CD4-positive, alpha-beta T cell treated with Interleukin-4 for 4 hours (primary cell): ENCODE measurements at regions not wholly inside any gene's neighbourhood (a gene's known extent, or its start where the extent isn't known, plus 50 kb on each side); places are given as distances from the start of the nearest gene placed in this dataset.

Source experiments
- DNase-seq: peaks from one replicate; pipeline ENCODE4 v3.0.0-alpha.2; 2020

DNA sequence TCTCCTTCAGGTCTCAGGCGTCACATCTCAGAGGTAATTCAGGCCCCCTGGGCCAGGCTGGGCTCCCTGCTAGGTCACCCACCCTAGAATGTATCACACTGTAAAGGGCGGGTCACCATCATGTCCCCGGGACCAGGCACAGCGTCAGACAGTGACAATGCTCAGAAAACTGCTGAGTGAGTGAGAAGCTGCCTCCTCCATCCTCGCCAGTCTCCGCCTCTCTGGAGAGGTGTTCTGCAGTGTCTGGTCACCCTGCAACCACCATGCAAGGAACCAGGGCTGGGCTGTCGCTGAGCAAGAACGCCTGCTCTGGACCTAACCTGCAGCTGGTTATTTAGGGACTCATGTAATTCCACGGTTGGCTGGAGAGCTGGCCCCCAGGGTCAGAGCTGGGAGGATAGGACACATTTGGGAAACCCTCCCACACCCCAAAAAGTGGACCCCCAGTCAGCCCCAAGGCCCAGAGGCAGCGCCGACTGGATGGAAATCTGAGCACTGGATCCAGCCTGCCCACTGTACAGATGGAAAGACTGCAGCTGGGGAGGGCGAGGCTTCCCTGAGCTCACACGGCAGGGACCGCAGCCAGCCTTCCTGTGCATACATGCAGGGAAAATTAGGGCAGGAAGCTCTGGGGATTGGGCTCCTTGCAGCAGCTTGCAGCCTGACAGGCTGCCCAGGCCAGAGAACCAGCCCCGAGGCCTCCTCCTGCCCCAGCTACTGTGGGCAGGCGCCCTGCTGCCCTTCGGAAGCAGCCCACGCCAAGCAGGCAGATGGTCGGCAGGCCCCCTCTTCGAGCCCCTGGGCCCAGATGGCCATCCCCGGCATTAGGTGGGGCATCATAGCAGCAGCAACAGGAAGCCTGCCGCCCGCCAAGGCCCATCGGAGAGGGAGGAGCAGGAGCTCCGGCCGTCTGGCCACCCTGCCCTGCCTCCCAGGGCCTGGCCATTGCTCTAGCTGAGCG is 105.4 kb upstream of the ZMIZ1 start:
- no peak for DNase-seq

DNA sequence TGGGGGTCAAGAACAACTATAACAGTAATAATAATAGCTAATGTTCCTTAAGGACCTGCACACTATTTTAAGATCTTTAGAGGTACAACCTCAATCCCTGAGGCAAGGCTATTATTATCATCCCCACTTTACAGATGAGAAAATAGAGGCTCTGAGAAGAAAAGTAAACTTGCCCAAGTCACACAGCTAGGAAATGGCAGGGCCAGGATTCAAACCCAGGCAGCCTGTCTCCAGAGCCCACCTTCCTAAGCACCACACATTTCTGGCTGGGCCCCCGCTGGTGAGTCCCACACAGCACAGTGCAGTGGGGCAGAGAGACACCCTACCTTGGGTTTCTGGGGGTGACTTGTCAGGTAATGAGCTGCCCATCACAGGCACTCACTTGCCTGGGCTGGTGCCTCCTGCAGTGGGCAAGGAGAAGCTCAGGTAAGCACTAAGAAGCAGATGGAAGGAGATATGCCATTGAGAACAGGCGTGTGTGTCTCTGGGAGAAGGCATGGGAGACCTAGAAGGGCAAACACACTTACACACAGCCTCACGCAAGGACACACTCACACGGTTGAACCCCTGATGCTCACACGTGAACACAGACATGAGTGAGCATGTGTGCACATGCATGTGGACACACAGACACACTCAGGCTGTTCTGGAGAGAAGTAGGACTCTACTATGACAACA is 104.4 kb upstream of the ZMIZ1 start:
- no peak for DNase-seq

DNA sequence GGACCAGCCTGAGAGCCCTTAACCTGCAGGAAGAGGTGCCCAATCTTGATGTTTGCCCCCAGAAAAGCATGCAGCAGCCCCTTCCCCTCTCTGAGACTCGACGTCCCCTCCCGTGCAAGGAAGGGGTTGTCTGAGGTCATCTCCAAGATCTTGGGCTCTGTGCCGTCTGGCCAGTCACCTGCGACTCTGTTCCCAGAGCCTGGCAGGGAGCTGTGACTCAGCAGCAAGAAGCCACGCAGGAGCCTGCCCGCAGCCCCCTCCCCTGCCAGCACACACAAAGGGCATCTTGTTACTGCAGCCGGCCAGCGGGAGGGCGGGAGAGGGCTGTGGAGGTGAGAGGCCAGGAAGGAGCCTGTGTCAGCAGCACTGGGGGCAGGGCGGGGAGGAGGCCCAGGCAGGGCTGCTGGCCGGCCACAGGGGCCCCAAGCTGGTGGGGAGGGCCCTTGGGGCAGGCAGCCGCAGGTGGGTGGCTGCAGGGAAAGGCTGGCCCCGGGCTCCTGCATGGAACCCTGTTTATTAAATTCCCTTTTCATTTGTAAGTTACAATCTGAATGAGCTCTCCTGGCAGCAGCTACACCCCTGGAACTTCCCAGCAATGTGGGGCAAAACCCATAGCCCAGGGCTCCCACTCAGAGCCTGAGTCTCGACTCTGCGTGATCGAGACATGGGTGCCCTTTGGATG is 103.7 kb upstream of the ZMIZ1 start:
- no peak for DNase-seq

DNA sequence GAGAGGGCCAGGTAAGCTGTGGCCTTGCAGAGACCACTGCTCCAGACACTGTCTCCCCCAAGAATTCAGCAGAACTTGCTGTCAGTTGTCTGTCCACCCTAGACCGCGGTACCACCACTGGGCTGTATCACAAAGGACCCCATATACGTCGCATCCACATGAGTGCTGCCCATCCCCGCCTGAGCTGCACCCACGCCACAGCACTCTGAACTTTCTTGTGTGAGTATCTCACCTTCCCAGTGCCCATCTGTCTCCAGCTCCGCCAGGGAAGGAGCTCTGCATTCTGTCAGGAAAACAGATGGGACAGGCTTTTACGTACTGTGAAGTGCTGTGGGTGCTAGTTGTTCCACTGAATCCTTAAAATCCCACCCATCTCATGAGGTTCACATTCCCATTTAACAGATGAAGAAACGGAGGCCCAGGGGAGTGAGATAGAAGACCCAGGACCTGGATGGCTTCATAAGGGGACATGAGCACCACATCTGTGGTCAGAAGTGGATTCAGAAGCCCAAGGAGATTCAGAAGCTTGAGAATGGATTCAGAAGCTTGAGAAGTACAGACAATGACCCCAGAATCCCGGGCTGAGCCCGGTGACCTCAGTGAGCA is 102.5 kb upstream of the ZMIZ1 start:
- DNase-seq, result no peak

DNA sequence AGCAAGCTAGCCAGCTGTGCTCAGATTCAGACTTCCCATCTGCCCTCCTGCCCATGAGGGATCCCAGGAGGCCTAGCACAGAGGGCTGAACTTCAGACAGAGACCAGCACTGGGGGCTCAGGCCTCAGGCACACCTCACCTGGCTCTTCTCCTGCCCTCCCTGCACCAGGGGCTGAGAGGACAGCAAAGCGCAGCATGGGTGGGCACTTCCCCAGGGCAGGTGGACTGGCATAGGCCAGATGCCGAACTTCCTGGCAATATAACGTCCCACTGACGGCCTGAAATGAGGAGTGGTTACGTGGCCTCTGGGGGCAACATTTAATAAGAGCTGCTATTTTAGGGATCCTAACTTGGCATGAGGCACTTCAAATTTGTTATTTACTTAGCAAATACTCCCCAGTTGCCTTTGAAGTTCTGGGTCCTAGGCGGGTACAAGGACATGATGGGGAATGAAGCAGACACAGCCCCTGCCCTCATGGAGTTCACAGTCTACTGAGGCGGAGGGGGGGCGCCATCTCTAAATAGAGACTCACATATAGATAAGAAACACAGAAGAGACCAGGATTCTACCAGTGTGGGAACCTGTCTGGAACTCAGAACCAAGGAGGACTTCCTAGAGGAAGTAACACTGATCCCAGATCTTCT is 101.8 kb upstream of the ZMIZ1 start:
- DNase-seq, result no peak

DNA sequence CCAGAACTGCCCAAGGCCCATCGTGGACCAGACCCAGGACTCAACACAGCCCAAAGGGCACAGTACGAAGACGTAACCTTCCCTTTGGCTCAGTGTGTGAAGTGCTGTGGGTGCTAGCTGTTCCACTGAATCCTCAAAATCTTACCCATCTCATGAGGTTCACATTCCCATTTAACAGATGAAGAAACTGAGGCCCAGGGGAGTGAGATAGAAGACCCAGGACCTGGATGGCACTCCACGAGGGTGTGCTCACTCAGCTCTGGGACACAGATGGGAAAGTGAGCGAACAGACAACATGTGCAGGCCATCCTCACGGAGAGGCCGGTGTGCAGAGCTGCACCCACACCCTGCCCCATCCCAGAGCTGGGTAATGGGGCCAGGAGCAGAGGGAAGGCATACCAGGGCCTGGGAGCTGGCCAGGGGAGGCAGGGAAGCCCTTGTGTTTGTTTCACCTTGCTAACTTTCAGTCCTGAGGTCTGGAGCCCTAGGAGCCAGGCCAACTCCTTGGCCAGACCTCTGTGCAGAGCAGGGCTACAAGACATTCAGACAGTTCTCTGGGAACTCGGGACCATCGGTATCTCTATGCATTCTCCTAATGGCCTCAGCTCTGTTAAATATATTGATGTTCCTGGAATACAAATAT is 100.3 kb upstream of the ZMIZ1 start:
- no peak for DNase-seq

DNA sequence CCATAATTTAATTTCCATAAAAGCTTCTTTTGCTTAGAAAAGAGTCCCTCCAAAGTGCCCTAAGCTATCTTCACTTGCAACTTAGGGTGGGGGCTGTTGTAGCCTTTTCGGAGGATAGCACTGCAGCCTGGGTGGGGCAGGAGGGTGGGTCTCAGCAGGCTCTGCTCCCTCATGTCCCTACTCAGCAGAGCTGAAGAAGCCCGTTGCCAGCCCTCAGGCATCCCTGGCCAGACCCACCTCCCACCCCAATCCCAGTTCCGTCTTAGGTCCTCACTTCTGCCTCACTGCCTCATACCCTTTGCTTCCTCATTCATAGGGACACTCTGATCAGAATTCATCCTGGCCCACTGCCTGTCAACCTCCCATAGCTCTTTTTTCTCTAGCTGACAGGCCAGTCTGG is 99.8 kb upstream of the ZMIZ1 start:
- DNase-seq, result no peak

DNA sequence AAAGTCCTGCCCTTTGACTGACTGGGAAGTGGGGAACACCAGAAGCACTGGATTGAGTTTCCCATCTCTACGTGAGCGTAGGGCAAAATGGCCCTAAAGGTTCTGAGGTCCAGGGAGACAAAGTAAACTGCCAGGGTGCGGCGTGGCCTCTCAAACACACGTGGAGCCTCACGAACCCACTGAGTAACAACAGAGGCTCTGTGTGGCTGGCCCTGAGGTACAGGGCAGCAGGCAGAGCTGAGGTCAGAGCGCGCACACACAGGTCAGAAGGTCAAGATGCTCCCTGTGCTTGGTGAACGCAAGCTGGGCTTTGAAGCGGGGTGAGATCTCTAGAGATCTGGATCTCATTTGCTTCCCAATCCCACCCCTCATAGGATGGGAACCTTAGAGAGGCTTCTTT is 99.0 kb upstream of the ZMIZ1 start:
- no peak for DNase-seq

DNA sequence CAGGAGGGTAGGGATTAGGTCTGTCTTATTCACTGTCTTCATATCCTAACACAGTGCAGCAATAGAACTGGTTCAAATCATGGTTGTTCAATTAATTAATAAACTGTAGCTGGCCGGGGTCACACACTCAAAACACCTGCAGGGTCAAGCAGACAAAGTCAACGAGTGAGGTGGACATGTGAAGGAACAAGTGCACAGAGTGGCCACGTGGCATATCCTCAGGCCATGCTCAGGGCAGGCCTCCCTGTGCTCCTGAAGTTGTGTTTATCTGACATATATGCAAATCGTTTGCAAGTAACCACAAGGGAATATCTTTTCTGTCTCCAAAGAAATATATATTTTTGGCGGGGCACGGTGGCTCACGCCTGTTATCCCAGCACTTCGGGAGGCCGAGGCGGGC is 98.5 kb upstream of the ZMIZ1 start:
- DNase-seq, result no peak

DNA sequence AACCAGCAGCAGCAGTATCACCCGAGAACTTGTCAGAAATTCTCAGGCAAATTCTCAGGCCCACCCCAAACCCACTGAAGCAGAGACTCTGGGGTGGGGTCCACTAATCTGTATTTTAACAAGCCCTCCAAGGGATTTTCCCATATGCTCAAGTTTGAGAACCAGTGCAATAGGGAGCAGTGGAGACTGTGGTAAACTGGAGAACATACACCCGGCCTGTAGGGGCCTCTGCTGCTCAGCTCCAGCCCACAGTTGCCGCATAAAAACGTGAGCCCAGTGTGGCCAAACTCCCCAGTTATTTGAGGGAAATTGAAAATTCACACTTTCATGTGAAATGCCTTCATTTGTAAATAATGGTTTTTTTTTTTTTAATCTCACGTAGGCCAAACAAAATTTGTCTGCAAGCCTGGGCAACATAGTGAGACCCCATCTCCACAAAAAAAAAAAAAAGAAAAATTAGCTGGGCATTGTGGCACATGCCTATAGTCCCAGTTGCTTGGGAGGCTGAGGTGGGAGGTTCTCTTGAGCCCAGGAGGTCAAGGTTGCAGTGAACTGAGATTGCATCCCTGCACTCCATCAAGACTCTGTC is 97.6 kb upstream of the ZMIZ1 start:
- no peak for DNase-seq

DNA sequence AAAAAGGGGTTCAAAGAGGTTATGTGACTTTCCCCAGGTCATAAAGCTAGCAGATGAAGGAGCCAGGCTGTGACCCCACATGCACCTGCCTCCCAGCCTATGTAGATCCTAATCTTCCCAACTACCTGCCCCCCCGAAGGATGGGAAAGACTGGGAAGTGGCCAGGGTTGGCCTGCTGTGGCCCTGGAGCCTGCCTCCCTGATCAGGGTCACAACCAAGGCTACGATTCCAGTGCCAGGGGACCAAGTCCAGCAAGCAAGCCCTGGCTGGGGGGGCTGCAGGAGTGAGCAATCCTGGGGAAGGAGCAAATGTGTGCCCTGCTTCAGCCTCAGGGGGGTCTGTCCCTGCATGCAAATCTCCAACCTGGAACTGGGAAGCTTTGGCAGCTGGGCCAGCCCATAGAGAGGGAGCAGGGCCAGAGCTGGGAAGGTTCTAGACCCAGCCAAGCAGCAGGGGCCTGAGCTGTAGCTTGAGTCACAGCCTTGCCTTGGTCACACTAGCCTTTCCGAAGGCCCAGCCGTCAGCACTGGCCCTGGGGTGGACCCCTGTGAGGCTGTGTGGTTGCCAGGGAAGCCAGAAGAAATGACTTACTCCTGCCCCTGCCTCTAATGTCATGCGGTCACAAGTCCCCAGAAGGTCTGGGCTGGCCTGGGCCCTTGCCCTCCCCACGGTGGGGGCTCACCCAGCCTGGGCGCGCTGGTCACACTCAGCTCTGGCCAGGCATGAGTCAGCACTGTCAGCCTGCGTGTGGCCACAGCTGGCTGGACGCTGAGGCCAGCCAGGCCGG is 96.4 kb upstream of the ZMIZ1 start:
- DNase-seq, result no peak

DNA sequence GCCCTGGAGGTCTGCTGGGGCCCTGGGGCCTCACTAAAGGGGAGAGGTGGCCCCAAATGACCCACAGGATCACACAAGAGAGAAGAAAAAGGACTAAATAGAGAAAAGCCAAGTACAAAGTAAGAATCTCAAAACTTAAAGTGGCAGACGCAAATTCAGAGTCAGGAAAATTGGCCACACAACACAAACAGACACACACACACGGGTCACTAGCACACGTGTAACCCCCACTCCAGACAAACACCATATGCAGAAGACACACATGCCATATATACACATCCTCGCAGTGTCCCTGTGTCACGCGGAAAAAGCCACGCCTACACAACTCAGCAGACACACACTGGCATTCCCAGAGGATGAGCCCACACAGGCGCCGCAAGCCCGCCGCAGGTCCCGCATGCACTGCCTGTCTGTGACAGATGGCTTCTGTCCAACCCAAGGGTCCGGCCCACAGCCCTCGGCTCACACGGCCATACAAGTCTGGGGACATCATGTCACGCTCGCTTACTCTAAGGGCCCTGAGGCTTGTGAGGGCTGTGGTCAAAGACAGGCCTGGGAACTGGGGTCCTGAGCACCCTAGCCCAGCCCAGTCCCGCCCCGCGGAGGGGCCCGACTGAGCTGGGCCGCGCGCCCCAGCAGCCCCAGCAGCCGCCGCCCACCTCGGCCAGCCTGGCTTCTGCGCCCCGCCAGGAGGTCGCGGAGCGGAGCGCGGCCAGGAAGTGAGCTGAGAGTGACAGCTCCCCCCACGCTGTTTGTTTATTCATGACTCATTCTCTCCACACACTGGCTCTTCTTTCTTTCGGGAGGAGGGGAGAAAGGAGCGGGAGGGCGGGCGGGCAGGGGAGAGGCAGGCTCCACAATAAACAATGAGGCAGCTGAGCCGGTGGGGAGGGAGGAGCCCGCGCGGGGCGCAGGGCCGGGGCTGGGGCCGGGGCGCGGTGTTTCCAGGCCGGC is 95.5 kb upstream of the ZMIZ1 start:
- peak; percentile 83 for DNase-seq

DNA sequence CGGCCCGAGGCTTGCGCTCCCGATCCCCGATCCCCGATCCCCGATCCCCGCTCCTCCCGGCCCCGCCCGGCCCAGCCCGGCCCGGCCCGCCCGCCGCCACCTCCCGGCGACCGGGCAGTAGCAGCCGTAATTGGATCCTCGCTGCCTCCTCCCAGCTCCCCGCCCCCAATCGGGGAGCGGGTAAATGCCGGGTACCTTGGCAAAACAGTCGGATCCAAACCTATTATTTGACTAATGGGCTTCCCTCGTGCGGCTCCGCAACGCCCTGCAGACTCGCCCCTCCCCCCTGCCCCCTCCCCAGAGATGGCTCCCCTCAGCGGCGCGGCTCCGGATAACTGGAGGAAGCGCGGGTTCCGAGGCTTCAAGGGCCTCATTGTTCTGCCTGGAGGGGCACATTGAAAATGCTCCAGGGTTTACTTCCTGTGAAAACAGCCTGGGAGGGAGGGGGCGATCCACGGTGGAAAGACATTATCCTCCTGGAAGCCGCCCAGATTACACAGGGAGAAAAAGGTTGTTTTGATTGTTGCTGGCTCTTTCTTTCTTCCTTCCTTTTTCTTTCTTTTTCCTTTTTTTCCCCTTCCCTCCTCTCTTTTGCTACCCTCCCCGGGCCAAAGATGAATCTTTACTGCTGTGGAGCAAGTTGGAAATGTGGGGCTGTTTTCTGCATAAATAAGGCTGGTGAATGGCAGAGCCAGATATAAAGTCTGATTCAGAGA is 94.7 kb upstream of the ZMIZ1 start:
- peak; percentile 32 for DNase-seq

DNA sequence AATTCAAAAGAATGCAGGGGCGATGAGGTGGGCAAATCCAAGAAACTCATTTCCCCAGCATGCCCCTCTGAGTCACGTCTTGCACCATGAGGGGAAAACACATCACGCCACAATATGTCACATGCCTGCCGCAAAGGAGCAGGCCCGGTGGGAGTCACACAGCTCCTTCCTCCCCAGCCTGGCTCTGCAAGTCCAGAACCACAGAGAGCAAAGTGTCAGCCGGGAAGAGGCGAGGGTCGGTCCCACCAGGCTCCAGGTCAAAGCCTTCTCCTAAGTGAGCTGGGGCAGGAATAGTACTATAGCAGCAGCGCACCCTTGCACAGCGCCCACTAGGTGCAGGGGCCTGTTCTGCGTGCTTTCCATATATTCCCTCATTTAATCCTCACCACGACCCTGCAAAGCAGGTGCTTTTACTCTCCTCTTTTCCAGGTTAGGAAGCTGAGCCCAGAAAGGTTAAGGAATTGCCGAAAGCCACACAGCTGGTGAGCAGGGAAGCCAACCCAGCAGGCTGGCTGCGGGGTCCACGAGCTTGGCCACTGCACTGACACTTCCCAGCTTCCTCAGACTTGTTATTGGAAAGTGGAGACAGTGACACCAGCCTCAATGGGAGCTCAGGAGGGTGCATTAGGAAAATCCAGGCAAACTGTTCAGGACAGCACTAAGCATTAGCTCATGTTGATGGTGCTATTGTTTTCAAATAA is 94.0 kb upstream of the ZMIZ1 start:
- peak; percentile 82 for DNase-seq

DNA sequence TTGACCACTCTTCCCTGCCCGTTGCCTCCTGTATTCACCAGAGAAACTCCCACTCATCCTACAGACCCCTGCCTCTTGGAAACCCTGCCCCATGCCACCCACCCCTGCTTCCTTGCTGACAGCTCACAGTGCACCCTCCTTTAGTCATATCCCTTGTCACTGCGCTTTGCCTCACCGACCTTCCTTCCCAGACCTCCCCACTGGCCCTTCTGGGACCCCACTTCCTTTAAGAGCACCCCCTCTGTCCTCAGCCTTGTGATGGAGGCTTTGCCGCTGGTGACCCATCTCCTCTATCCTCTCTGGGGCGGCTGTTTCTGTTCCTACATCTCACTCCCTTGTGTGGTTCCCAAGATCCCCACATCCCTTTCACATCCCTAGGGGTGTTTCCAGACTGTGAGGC is 92.8 kb upstream of the ZMIZ1 start:
- no peak for DNase-seq

DNA sequence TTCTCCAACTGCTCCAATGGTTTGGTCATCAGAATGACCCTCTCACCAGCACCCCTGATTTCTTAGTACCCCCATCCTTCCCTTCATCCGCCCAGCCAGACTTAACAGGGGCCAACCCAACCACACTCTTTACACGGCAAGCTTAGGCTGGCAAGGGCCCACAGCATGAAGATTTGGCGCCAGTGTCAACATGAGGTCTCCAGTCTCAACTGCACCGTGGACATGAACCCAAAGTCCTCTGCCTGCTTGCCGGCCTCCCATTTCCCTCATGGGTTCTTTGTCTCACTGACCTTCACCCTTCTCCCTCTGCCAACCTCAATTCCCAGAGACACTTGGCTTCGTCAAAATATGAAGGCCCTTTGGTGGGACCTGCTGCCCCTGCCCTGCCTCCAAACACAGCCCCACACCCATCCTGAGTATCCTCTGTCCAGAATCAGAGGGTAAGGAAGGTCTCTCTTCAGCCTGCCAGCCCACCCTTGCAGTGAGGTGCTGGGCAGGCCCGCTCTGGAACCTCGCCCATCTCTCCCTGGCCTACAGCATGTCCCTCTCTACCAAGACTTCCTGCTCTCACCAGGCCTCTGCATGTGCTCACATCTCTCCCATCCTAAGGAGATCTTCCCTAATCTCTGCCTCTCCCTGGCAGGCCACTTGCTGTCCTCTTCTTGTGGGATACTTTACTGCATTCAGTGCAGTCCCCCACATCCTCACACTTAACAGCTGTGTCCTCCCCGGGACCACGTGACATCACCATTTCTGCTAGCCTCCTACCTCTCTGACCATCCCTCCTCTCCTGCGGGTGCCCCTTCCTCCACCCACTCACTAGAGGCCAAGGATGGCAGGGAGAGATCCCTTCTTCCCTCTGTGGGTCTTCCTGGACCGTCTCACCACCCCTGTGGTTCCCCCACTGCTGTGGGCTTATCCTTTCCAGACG is 91.7 kb upstream of the ZMIZ1 start:
- DNase-seq, result no peak

DNA sequence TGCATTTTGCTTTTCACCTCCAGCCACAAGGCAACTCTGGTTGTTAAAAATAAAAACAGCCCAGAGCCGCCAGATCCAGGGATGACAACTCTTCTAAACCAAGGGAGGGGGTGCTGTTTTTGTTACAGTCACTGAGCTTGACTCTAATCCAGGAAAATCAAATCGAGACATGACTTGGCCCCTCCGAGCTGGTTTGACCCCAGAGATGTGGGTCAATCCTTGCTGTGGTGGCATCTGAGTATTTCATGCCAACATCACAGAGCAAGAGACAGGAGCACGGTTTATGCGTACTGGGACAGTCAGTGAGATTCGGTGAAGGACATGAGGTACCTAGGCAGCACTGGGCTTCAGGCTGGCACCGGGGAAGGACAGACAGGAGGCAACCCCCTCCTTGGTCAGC is 88.8 kb upstream of the ZMIZ1 start:
- no peak for DNase-seq
